Liver (tissue), 3 donors: ENCODE measurements at regions not wholly inside any gene's neighbourhood (a gene's known extent, or its start where the extent isn't known, plus 50 kb on each side); places are given as distances from the start of the nearest gene placed in this dataset.

Experiments used
- ATF3 ChIP-seq: IDR thresholded peaks from 2 replicates; pipeline ENCODE4 v1.6.1; 2016; ENCODE audit warnings: antibody characterized with exemption
- EGR1 ChIP-seq, 2 donors: IDR thresholded peaks; 2 replicates each; pipeline ENCODE4 v1.6.1; 2016 to 2018; ENCODE audit warnings: antibody characterized with exemption in 2 of 2, low read depth in 2 of 2
- GABPA ChIP-seq, 2 donors: IDR thresholded peaks in 1 of 2; conservative IDR thresholded peaks in 1 of 2; 2 replicates each; pipeline ENCODE4 v1.6.1; 2016; ENCODE audit warnings: antibody characterized with exemption in 2 of 2, mild to moderate bottlenecking in 1 of 2, moderate library complexity in 1 of 2
- HNF4A ChIP-seq, 2 donors: conservative IDR thresholded peaks; 2 replicates each; pipeline ENCODE4 v1.6.1; 2016; ENCODE audit warnings: antibody characterized with exemption in 2 of 2, mild to moderate bottlenecking in 2 of 2
- RAD21 ChIP-seq, 2 donors: IDR thresholded peaks; 2 replicates each; pipeline ENCODE4 v1.6.1; 2016; ENCODE audit warnings: antibody characterized with exemption in 2 of 2, mild to moderate bottlenecking in 2 of 2
- YY1 ChIP-seq: IDR thresholded peaks from 2 replicates; pipeline ENCODE4 v1.6.1; 2016; ENCODE audit warnings: antibody characterized with exemption, mild to moderate bottlenecking
- TF ChIP-seq, protein P1 (sequence below): IDR thresholded peaks from 2 replicates; pipeline ENCODE4 v1.6.1; 2016; ENCODE audit warnings: antibody characterized with exemption
- TF ChIP-seq, protein P2 (sequence below): fragments of 150-350 bp; IDR thresholded peaks from 2 replicates; pipeline ENCODE4 v1.5.1; 2017; ENCODE audit warnings: improper control_type of control experiment, low read depth, low read length; ENCODE audit not compliant: missing input control
- TF ChIP-seq, protein P3 (sequence below): IDR thresholded peaks from 2 replicates; pipeline ENCODE4 v1.6.1; 2016; ENCODE audit warnings: antibody characterized with exemption, mild to moderate bottlenecking
- donor health status: healthy.
- donor health status: healthy.

GRCh38 chr7:9718071-9718661, 1255.5 kb upstream of the PHF14 start:
- TF ChIP-seq, protein P1, sequence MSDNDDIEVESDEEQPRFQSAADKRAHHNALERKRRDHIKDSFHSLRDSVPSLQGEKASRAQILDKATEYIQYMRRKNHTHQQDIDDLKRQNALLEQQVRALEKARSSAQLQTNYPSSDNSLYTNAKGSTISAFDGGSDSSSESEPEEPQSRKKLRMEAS = no peak
- TF ChIP-seq, protein P2, sequence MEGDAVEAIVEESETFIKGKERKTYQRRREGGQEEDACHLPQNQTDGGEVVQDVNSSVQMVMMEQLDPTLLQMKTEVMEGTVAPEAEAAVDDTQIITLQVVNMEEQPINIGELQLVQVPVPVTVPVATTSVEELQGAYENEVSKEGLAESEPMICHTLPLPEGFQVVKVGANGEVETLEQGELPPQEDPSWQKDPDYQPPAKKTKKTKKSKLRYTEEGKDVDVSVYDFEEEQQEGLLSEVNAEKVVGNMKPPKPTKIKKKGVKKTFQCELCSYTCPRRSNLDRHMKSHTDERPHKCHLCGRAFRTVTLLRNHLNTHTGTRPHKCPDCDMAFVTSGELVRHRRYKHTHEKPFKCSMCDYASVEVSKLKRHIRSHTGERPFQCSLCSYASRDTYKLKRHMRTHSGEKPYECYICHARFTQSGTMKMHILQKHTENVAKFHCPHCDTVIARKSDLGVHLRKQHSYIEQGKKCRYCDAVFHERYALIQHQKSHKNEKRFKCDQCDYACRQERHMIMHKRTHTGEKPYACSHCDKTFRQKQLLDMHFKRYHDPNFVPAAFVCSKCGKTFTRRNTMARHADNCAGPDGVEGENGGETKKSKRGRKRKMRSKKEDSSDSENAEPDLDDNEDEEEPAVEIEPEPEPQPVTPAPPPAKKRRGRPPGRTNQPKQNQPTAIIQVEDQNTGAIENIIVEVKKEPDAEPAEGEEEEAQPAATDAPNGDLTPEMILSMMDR = no peak
- no peak for TF ChIP-seq RAD21 (IDR thresholded peaks at IDR 0.05)
- no peak for TF ChIP-seq GABPA (IDR thresholded peaks at IDR 0.05 in 1 of 2, conservative IDR thresholded peaks at IDR 0.05 in 1 of 2)
- TF ChIP-seq ATF3 = no peak
- TF ChIP-seq, protein P3, sequence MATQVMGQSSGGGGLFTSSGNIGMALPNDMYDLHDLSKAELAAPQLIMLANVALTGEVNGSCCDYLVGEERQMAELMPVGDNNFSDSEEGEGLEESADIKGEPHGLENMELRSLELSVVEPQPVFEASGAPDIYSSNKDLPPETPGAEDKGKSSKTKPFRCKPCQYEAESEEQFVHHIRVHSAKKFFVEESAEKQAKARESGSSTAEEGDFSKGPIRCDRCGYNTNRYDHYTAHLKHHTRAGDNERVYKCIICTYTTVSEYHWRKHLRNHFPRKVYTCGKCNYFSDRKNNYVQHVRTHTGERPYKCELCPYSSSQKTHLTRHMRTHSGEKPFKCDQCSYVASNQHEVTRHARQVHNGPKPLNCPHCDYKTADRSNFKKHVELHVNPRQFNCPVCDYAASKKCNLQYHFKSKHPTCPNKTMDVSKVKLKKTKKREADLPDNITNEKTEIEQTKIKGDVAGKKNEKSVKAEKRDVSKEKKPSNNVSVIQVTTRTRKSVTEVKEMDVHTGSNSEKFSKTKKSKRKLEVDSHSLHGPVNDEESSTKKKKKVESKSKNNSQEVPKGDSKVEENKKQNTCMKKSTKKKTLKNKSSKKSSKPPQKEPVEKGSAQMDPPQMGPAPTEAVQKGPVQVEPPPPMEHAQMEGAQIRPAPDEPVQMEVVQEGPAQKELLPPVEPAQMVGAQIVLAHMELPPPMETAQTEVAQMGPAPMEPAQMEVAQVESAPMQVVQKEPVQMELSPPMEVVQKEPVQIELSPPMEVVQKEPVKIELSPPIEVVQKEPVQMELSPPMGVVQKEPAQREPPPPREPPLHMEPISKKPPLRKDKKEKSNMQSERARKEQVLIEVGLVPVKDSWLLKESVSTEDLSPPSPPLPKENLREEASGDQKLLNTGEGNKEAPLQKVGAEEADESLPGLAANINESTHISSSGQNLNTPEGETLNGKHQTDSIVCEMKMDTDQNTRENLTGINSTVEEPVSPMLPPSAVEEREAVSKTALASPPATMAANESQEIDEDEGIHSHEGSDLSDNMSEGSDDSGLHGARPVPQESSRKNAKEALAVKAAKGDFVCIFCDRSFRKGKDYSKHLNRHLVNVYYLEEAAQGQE = no peak
- TF ChIP-seq YY1 = no peak
- no peak for TF ChIP-seq HNF4A (conservative IDR thresholded peaks at IDR 0.05)
- no peak for TF ChIP-seq EGR1 (IDR thresholded peaks at IDR 0.05; ENCODE audit: low read depth in 2 of 2)
